ENCODE measurements at regions not wholly inside any gene's neighbourhood (a gene's known extent, or its start where the extent isn't known, plus 50 kb on each side); places are given as distances from the start of the nearest gene placed in this dataset.

DNA sequence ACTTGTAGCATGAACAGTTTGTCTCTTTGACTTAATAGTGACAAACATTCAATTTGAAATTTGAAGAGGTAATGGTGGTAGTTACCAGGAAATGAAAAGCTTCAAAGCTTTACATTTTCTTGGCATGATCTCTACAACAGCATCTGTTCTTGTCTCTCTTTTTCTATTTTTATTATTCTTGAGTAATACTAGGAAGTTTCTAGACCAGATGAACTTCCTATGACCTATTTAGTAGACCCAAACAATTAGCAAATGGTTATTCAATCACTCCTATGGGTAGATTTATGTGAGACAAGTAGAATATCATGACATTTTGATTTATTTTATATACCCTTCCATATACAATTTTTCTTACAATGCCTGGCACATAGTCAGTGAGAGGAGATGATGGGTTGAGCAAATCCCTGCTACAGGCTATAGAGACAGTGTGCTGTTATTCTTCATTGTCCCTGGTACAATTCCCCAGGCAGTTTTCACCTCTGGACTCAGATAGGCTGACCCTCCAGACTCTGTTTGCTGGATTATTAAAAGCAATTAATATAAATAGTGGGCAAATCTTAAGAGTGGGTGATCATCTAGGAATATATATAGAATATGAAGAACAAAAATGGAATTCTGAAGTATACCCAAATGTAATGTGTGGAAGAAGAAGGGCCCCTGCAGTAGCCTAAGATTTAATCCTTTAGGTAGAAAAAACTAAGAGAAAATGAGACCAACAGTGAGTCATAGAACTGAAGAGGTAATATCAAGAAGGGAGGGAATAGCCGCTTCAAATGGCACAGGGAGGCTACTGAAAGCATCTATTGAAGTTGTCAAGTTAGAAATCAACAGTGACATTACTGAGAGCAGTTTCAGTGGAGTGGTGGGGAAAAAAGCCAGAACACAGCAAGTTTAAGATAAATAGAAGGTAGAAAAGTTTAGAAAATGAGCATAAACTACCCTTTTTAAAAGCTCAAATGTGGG is 512.0 kb downstream of the FOXG1 start:
- no peak for DNase-seq (ENCODE audit: low spot score)

DNA sequence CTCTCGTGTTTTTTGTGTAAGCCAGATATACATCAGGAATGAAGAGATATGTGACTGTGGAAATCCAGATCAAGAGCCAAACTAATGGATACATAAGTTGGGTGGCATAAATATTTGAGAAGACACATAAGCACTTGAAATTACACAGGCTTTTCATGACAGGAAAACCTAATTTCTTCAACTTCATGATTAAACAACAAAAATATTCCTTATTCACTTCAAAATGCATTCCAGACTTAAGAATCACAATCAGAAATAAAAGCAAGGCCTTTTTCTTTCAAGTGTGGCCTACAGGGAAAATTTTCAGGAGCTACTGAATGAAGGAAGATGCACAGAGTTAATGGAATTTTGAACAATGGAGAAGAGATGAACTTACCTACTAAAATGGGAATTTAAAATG is 515.6 kb downstream of the FOXG1 start:
- no peak for DNase-seq (ENCODE audit: low spot score)

DNA sequence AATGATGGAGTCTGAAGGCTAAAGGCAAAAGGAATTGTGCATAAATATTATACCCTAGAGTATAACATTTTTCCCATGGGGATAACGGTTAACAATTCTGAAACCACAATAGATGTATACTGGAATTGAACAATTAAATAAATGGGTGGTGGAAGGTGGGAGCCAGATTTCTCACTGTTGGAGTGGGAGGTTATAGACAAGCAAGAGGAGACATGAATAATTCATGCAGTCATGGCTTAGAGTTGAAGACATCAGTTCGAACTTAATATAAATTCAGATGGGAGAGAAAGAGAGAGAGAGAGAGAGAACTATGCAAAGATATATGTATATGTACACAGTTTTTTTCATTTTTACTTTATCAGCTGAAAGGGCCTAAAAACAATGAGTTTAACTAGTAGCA is 523.9 kb downstream of the FOXG1 start:
- no peak for DNase-seq (ENCODE audit: low spot score)

DNA sequence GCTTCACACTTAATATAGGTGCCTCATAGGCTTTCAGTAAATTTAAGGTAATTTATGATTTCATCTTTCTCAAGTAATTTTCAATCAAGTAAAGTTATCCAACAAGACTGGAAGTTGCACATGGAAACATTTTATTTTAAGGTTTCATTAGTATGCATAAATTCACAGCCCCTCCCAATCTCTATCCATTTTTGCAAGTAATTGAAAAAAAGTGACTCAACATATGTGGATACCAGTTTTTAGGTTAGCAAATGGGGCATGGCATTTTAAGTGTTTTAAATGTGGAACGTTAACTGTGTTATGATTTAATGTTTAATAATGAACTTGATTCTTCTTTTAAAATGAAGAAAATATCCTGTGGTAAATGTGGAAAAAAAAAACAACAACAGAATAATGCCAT is 532.8 kb downstream of the FOXG1 start:
- DNase-seq (ENCODE audit: low spot score): no peak

DNA sequence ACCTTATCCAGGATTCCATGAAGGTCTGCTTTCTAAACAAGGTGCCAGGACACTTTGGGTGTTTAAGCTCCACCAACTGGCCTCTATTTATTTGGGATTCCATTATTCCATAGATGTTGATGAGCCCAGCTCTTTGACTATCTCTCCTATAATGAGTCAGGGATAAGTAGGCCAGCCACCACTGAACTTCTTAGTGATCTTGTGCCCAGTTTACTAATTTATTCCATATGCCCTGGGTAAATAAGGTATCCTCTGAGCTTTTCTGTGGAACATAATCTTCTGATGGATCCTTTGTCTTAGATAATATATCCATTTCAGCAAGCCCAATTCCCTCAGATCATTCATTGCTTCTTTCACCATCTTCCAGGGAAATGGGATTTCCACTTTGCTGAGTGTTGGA is 535.0 kb downstream of the FOXG1 start:
- no peak for DNase-seq (ENCODE audit: low spot score)

DNA sequence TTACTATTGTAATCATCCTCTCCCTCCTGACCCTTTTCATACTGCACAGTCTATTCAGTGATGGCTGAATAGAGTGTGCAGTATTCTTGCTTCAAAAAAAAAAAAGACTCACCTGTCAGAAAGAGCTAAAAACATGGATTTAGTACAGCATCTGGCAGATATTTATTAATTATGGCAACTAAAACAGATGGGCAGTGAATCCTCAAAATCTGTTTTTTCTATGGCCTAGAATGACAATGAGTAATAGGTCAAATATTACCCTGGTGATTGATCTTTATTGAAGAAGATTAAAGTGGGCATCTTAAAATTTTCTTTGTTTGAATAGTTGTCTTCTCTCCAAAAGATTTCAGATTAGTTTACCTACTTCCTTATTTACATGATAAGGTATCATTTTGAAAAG is 543.6 kb downstream of the FOXG1 start:
- no peak for DNase-seq (ENCODE audit: low spot score)

DNA sequence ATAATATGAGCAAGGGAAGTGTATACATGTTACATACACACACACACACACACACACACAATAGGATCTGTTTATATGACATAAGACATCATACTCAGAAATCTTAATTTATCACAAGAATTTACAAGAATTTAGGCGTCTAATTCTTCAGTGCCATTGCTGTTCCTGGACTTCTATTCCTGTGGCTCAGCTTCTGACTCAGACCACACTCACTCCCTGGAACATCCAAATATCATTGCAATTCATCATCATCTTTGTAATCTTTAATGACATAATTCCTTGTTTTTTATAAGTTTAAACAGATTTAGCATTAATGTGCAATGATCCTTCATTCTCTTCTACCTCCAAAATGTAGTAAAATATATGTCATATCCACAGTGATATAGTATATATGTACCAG is 544.2 kb downstream of the FOXG1 start:
- DNase-seq (ENCODE audit: low spot score): no peak

DNA sequence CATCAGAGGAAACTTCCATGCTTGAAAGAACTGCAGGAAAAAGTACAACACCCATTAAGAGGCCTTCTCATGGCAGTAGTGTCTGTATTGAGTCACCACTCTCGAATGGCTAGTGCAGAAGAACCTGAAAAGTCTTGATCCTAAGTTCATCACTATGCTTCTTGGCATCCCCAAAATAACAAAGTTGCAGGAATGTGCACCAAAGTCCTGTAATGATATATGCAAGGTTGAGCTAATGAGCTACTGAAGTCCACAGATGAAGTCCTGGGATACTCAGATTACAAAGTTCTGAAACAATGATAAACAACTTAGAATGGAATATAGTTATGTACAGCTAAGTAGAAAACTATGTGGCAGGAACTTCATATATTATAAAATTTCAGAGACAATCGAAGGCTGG is 545.4 kb downstream of the FOXG1 start:
- DNase-seq (ENCODE audit: low spot score): no peak

DNA sequence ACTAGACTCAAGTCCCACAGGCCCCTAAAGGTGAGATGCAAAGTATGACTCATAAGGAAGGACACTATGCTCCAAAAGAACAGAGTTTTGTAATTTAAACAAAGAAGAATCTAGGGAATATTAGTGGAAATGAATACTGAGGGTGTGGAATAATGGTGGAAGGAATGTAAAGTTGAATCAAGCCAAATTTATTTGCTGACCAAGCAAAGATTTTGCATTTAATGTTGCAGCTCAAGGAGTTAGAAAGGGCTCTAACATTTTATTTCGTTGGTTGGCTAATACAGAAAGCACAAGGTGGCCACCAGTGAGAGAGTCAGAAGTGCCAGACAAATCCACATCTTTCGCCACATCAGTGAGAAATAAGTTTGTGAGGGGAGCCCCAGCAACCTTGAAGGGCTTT is 550.3 kb downstream of the FOXG1 start:
- DNase-seq (ENCODE audit: low spot score): no peak

DNA sequence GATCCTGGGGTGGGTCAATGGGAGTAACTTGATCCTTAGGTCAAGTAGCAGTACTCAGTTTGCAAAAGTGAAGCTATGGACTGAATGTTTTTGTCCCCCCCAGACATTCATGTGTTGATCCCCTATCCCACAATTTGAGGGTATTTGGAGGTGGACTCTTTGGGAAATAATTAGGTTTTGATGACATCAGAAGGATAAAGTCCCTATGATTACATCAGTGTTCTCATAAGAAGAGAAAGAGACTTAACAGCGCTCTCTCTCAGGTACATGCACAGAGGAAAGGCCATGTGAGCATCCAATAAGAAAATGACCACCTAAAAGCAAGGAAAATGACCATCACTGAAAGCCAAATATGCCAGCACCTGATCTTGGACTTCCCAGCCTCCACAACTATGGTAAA is 550.8 kb downstream of the FOXG1 start:
- DNase-seq (ENCODE audit: low spot score): no peak

DNA sequence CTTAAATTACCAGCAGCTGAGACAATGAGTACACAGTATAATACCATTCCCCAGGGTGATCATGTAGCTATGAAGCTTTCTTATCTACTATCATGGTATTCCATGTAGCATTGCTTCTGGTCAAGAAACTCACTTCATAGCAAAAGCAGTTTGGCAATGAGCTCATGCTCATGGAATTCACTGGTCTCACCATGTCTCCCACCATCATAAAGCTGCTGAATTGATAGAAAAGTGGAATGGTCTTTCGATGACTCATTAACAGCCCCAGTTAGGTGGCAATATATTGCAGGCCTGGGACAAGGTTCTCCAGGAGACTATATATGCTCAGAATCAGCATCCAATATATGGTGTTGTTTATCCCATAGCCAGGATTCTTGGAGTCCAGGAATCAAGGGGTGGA is 553.7 kb downstream of the FOXG1 start:
- DNase-seq (ENCODE audit: low spot score): no peak

DNA sequence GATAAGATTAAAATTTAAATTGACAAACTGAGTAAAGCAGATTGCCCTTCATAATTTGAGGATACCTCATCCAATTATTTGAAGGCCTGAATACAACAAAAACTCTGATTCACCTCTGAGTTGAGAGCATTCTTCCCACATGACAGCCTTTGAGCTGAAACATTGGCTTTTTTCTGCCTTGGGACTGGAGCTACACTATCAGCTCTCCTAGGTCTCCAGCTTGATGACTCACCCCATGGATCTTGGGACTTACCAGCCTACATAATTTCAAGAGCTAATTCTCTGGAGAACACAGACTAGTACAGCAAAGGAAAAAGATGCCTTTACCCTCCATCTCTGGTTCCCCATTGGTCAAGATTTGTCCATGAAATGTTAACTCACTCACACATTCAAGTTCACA is 555.1 kb downstream of the FOXG1 start:
- DNase-seq (ENCODE audit: low spot score): no peak

DNA sequence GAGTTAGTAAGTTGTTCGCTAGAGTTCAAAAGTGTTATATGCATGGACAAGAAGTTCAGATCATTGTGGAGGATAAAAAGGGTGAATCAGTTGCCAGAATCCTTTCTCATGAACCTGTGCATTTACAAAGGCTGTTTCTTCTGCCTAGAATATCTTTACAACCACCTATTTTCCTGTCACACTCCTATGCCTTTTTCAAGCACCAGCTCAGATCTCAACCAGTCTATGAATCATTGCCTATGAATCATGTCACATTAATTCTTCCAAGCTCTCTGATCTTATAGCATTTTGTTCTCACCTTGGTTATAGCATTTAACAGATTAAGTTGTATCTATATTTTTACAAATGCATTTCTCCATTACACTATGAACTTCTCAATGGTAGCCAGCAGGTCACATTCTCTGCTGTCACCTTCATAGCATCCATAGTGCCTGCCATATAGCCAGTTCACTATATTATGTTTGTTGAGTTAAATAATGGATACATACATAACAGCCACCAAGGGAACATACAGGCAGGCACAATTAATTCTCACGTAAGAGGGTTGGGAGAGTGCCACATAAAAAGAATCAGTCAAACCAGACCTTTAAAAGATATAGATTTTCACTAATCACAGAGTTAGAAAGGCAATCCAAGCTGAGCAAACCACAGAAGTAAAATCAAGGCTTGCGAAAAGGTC is 573.0 kb downstream of the FOXG1 start:
- DNase-seq (ENCODE audit: low spot score): no peak

DNA sequence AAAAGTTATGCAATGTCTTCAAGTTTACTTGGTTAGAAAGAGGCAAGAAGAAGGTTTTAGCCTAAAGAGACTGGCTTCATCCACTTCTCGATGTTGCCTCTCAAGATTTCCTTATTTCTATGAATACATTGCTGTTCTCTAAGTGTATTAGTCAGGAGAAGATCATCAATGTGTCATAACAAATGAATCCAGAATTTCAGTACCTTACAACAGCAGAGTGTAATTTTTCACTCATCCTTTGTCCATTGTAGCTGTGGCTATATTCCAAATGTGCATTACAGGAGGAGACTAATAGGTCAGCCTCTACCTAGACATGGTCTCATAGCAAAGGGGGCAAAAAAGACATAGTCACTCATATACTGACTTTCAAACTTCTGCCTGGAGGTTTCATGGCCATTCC is 579.1 kb downstream of the PRKD1 start:
- DNase-seq (ENCODE audit: low spot score): no peak

DNA sequence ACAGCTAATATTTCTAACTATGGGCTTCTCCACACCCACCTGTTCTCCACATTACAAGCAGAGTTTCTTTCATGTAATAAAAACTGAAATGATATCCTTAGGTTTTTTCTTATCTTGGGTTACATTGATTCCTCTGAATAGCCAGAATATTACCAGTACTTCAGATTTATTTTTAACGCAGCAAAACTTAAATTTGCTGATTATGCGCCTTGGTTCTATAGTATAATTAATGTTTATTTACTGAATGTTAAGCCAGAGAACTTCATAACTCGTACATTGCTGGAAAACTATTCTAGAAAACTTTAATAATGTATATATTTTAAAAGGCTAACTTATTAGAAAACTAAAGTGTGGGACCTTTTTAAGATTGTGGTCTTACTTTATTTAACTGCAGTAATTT is 577.2 kb downstream of the PRKD1 start:
- no peak for DNase-seq (ENCODE audit: low spot score)

DNA sequence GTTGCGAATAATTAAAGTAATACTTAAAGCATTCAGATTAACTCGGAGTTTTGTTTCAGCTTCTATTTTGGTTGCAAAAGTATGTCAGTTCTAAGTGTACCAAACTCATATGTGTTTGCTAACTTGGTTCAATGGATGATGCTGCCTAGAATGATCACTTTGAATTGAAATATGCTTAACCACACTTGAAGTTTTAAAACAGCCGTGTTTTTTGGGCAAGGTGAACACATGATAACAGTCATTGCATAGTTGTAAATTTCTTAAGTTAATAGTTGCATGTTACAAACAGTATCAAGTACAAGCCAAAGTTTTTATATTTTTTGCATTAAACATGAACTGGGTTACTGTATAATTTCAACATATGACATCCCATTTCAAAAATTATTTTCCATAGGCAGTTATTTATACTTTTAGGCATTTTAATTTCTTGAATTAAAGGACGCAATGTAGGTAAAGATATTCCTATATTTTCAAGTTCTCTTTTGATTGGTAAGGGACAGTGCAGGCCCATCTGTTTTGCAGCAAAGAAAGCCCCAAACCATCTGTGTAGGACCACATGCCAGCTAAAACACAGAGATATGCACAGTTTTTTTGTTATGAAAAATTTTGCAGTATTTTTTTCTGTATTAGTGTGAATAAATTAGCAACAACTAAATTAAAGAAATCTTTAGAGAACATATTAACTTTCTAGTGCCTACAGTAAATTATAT is 575.5 kb downstream of the PRKD1 start:
- no peak for DNase-seq (ENCODE audit: low spot score)

DNA sequence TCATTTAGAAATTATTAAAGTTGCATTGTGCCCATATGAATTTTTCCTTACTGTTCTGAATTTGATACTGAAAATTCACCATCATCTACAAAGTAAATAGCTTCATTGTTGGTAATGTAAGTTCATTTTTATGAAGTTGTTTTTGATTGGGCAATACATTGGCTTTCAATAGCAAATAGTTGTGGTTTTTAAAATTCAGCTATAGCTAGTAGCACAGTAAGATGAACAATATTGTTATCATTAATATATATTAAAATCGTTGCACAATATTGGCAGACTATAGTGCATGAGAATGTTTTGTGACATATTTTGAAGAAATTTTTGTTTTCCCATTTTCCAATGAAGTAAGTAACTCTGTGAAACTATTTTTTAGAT is 575.0 kb downstream of the PRKD1 start:
- DNase-seq (ENCODE audit: low spot score): no peak

DNA sequence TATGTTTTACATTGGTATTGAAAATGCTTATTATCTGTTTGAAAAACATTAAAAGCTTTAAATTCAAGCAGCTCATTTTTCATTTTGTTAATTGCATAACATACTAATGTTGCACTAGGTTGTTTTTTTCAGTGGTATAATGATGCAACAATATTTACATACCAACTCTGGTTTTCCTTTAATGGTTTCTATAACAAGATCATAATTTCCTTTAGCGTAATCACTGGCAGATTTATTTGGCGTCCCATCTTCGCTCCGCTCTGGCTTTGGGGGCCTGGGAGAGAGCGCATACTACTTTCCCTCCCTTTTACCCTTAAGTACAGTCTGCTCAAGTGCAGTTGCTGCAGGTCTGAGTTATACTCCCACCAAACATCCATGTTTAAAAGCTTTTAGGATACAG is 574.1 kb downstream of the PRKD1 start:
- DNase-seq (ENCODE audit: low spot score): no peak

DNA sequence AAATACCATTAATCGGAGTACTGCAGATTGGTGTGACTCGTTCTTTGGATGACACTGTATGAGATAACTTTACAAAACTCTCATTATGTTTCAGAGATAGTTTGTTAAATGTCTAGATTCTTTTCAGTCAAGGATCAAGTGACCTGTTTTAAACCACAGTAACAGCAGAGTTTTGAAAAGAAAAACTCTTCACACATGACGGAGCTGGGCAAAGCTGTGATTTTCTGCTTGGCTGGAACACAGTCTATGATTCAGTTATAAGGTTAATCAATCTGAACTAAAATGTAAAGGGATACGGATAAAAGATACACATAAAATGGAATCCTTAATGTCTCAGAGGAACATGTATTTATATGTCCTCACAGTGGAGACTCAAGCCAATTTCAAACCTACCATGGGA is 573.2 kb downstream of the PRKD1 start:
- DNase-seq (ENCODE audit: low spot score): no peak

DNA sequence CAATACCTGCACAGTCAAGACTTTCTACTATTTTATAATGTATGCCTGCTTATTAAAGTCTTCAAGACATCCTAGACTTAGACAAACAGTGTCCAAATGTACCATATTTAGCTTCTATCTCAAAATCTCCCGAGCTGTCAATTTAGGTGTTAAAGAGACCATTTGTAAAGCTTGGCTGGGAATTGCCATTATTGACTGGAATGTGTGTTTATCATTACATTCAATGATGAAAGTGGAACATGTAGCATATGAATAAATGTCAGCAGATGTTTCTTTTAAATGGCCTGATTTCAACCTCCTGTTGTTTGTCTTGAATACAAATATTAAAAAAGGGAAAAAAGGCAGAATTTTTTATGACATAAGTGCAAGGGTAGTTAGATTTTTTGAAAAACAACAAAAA is 572.3 kb downstream of the PRKD1 start:
- no peak for DNase-seq (ENCODE audit: low spot score)

DNA sequence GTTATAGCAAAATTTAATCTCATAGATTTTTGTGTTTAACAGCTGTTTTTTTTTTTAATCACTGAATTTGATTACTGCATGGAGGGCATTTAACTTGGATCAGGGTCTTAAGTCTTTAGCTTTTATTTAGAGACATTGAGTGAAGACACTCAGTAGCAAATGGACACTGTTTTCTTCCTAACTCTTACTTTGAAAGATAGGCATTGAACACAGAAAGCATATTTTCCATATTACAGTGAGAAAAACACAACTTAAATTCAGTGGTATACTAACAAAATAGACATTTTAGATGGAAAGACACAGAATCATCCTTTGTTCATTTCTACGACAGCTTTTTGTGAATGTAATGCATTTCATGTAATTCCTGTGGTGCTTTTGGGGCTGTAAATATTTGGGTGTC is 571.8 kb downstream of the PRKD1 start:
- no peak for DNase-seq (ENCODE audit: low spot score)

DNA sequence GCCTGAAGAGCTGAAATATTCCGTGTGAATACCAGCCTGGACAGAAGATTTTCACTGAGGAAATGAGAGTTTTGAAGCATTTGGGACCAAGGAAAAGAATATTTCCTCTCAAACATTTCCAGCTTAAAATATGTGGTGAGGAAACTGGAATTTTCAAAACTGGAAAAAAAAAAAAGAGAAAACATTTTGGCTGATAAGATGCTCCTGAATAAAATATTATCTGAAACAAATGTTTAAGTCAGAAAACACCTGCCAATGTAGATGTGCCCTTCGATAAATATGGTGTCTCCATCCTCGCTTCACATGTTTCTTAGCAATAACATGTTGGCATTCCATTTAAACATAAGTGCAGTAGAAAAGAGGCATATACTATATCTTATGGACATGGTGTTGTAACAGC is 567.0 kb downstream of the PRKD1 start:
- DNase-seq (ENCODE audit: low spot score): no peak

DNA sequence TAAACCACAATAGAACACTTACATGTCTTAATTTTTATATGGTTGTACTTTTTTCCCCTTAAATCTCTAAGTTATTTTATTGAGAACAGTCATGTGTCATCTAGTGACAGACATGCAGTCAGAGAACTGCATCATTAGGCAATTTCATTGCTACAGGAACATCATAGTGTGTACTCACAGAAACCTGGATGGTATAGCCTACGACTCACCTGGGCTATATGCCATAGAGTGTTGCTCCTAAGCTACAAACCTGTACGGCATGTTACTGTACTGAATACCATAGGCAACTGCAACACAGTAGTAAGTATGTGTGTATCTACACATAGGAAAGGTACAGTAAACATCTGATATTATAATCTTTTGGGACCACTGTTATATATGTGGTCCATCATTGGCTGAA is 557.6 kb downstream of the PRKD1 start:
- DNase-seq (ENCODE audit: low spot score): no peak

Data from ecto neural progenitor cell (in vitro differentiated cells).